ENCODE measurements at regions not wholly inside any gene's neighbourhood (a gene's known extent, or its start where the extent isn't known, plus 50 kb on each side); places are given as distances from the start of the nearest gene placed in this dataset.

DNA sequence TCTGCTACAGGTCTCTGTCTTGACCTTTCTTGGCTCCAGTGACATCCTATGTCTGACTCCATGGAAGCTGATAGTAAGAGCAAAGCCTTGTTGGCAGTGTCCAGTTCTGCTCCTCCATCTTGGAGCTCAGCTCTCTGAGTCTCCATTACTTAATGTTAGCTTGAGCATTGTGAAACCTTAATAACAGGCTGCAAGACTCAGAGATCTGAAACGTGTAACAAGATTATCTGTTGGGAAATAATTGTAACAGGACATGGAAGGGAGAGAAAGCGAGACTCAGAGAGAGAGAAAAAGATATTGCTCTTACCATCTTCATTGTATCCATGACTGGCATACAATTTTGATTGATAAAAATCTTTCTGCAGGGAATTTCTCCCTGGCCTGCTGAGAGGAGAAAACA is 1365.7 kb downstream of the AACS start:
- TF ChIP-seq TCF12 (IDR thresholded peaks at IDR 0.05; ENCODE audit: low read depth), result no peak
- no peak for TF ChIP-seq ZBTB7A (IDR thresholded peaks at IDR 0.05; ENCODE audit: low read depth)
- no peak for TF ChIP-seq CREB1 (IDR thresholded peaks at IDR 0.05; ENCODE audit: low read depth)
- TF ChIP-seq TAF1 (IDR thresholded peaks at IDR 0.05; ENCODE audit: low read depth), result no peak
- TF ChIP-seq, protein P1, sequence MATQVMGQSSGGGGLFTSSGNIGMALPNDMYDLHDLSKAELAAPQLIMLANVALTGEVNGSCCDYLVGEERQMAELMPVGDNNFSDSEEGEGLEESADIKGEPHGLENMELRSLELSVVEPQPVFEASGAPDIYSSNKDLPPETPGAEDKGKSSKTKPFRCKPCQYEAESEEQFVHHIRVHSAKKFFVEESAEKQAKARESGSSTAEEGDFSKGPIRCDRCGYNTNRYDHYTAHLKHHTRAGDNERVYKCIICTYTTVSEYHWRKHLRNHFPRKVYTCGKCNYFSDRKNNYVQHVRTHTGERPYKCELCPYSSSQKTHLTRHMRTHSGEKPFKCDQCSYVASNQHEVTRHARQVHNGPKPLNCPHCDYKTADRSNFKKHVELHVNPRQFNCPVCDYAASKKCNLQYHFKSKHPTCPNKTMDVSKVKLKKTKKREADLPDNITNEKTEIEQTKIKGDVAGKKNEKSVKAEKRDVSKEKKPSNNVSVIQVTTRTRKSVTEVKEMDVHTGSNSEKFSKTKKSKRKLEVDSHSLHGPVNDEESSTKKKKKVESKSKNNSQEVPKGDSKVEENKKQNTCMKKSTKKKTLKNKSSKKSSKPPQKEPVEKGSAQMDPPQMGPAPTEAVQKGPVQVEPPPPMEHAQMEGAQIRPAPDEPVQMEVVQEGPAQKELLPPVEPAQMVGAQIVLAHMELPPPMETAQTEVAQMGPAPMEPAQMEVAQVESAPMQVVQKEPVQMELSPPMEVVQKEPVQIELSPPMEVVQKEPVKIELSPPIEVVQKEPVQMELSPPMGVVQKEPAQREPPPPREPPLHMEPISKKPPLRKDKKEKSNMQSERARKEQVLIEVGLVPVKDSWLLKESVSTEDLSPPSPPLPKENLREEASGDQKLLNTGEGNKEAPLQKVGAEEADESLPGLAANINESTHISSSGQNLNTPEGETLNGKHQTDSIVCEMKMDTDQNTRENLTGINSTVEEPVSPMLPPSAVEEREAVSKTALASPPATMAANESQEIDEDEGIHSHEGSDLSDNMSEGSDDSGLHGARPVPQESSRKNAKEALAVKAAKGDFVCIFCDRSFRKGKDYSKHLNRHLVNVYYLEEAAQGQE (IDR thresholded peaks at IDR 0.05; ENCODE audit: low read depth), result no peak
- TF ChIP-seq EP300 (IDR thresholded peaks at IDR 0.05; ENCODE audit: borderline replicate concordance), result no peak
- TF ChIP-seq CEBPB (IDR thresholded peaks at IDR 0.05), result no peak
- TF ChIP-seq, protein P2, sequence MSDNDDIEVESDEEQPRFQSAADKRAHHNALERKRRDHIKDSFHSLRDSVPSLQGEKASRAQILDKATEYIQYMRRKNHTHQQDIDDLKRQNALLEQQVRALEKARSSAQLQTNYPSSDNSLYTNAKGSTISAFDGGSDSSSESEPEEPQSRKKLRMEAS (IDR thresholded peaks at IDR 0.05), result no peak
